ACC112 (cell line): ENCODE measurements at regions not wholly inside any gene's neighbourhood (a gene's known extent, or its start where the extent isn't known, plus 50 kb on each side); places are given as distances from the start of the nearest gene placed in this dataset.
"Not testable (repeated sequence)": the region's sequence is repeated elsewhere in the genome, so short reads cannot be mapped to it uniquely, and the experiment has no call there.

Experiments
- H2AFZ ChIP-seq: fragments of 200-600 bp; sonication (generic); one replicate; pipeline ENCODE4 v1.6.0; 2017; ENCODE audit warnings: antibody characterized with exemption, low read length; ENCODE audit not compliant: unreplicated experiment
- H3K27ac ChIP-seq: fragments of 200-600 bp; sonication (generic); 2 replicates; pipeline ENCODE4 v1.5.1; 2014; ENCODE audit warnings: low read depth, mild to moderate bottlenecking, antibody characterized with exemption, low read length, moderate library complexity
- H3K27me3 ChIP-seq: fragments of 200-600 bp; sonication (generic); 2 replicates; pipeline ENCODE4 v1.6.1; 2014; ENCODE audit warnings: mild to moderate bottlenecking, antibody characterized with exemption, low read length, moderate library complexity, mixed read lengths; ENCODE audit not compliant: insufficient read depth
- H3K36me3 ChIP-seq: fragments of 200-600 bp; sonication (generic); 2 replicates; pipeline ENCODE4 v1.6.1; 2016; ENCODE audit warnings: mild to moderate bottlenecking, antibody characterized with exemption, low read length, moderate library complexity, mixed read lengths; ENCODE audit not compliant: insufficient read depth
- H3K4me1 ChIP-seq: fragments of 200-600 bp; sonication (generic); one replicate; pipeline ENCODE4 v1.6.1; 2016; ENCODE audit warnings: low read length, mixed read lengths; ENCODE audit not compliant: insufficient read depth, unreplicated experiment, control insufficient read depth
- H3K4me3 ChIP-seq: fragments of 200-600 bp; sonication (generic); 2 replicates; pipeline ENCODE4 v1.5.1; 2014; ENCODE audit warnings: mild to moderate bottlenecking, low read depth, low read length
- H3K79me2 ChIP-seq: fragments of 200-600 bp; sonication (generic); one replicate; pipeline ENCODE4 v1.6.0; 2016; ENCODE audit warnings: low read length; ENCODE audit not compliant: control insufficient read depth, unreplicated experiment, insufficient read depth

DNA sequence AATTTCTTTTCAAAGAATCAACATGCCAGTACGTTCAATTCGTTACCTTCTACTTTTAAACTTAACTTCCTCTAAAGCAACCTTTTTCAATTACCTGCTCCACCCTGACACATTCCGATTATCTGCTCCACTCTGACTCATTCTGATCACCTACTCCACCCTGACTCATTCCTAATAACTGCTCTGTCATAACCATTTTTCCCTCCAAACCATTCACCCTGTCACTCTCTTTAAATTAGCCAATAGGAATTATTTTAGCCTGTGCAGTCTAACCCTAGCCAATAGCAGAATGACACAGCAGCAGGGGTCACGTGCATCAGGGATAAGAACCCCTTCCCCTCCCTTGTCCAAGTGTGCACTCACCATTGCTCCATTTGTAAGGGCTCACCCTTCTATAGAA lies 557.4 kb upstream of the EYS start:
- Histone ChIP-seq H3K27me3 (no peaks in the 10 kb centered on the region), H3K27ac (no peak overlapping the region), H3K36me3 (no peaks in the 10 kb centered on the region), H3K79me2 (no peaks in the 10 kb centered on the region), H3K4me1 (no peaks in the 10 kb centered on the region), H2AFZ (no peak overlapping the region), H3K4me3 (no peak overlapping the region)

GRCh38 chr6:66258731-66259487 lies 551.9 kb upstream of the EYS start:
- H3K36me3 ChIP-seq, H3K4me3 ChIP-seq, H2AFZ ChIP-seq, H3K27me3 ChIP-seq, H3K79me2 ChIP-seq, H3K4me1 ChIP-seq, H3K27ac ChIP-seq: not testable (repeated sequence)

- no peak overlapping the region for H2AFZ ChIP-seq
- H3K4me1 ChIP-seq, result no peaks in the 10 kb centered on the region
- no peak overlapping the region for H3K4me3 ChIP-seq
- no peaks in the 10 kb centered on the region for H3K36me3 ChIP-seq
- H3K79me2 ChIP-seq, result no peaks in the 10 kb centered on the region
- H3K27me3 ChIP-seq, result no peaks in the 10 kb centered on the region
- no peak overlapping the region for H3K27ac ChIP-seq
Observed at GRCh38 chr6:66245231-66245630, 538.2 kb upstream of the EYS start.

DNA sequence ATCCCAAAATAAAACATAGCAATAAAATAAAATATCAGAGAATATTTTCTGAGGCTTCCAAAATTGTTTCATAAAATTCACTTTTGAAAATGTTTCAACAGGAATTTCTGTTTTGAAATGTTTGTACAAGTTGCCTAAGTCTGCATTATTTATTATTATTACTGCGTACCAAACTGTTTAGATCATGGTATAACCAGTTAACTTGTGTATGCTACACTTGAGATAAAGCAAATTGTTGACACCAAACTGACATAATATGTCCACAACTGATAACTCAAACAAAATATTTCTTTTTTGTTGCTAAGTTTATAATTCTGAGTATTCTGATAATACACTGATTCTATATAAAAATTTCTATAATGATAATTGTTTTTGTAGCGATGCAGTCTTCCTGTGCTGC lies 531.8 kb upstream of the EYS start:
- Histone ChIP-seq H3K27me3 (no peaks in the 10 kb centered on the region), H3K4me3 (no peak overlapping the region), H3K36me3 (no peaks in the 10 kb centered on the region), H3K4me1 (no peaks in the 10 kb centered on the region), H3K27ac (no peak overlapping the region), H2AFZ (no peak overlapping the region), H3K79me2 (no peaks in the 10 kb centered on the region)

- no peaks in the 10 kb centered on the region for H3K36me3 ChIP-seq
- no peak overlapping the region for H2AFZ ChIP-seq
- H3K27ac ChIP-seq, result no peak overlapping the region
- no peaks in the 10 kb centered on the region for H3K27me3 ChIP-seq
- no peak overlapping the region for H3K4me3 ChIP-seq
- H3K4me1 ChIP-seq, result no peaks in the 10 kb centered on the region
- H3K79me2 ChIP-seq, result no peaks in the 10 kb centered on the region
Observed at GRCh38 chr6:66232890-66233289, 525.9 kb upstream of the EYS start.

- no peaks in the 10 kb centered on the region for H3K36me3 ChIP-seq
- H3K27ac ChIP-seq, result no peak overlapping the region
- no peaks in the 10 kb centered on the region for H3K27me3 ChIP-seq
- no peaks in the 10 kb centered on the region for H3K79me2 ChIP-seq
- H2AFZ ChIP-seq, result no peak overlapping the region
- no peak overlapping the region for H3K4me3 ChIP-seq
- no peaks in the 10 kb centered on the region for H3K4me1 ChIP-seq
Observed at GRCh38 chr6:66230591-66230990, 523.6 kb upstream of the EYS start.

GRCh38 chr6:66226109-66226508 lies 519.1 kb upstream of the EYS start:
- H3K27ac ChIP-seq, result no peak overlapping the region
- H3K4me3 ChIP-seq, result no peak overlapping the region
- H3K4me1 ChIP-seq, result no peaks in the 10 kb centered on the region
- H2AFZ ChIP-seq, result no peak overlapping the region
- no peaks in the 10 kb centered on the region for H3K36me3 ChIP-seq
- H3K27me3 ChIP-seq, result no peaks in the 10 kb centered on the region
- no peaks in the 10 kb centered on the region for H3K79me2 ChIP-seq

DNA sequence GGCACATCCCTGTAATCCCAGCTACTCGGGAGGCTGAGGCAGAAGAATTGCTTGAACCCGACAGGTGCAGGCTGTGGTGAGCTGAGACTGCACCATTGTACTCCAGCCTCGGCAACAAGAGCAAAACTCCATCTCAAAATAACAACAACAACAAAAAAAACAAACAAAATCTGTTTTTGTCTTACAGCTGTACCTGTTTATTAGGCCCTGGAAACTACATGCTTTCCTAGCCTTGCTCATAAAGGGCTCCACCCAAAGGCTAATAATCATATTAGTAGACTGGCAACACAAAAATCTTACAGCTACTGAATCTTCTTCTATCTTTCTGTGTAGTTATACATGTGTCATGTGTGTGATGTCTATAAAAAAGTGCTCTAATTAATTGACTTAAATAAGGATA lies 503.9 kb upstream of the EYS start:
- Histone ChIP-seq H3K79me2 (no peaks in the 10 kb centered on the region), H3K4me3 (no peak overlapping the region), H3K27me3 (no peaks in the 10 kb centered on the region), H2AFZ (no peak overlapping the region), H3K4me1 (no peaks in the 10 kb centered on the region), H3K36me3 (no peaks in the 10 kb centered on the region), H3K27ac (no peak overlapping the region)

GRCh38 chr6:66200390-66200789 lies 493.4 kb upstream of the EYS start:
- Histone ChIP-seq H3K4me3 (no peak overlapping the region), H3K27ac (no peak overlapping the region), H3K4me1 (no peaks in the 10 kb centered on the region), H2AFZ (no peak overlapping the region), H3K27me3 (no peaks in the 10 kb centered on the region), H3K79me2 (no peaks in the 10 kb centered on the region), H3K36me3 (no peaks in the 10 kb centered on the region)

- no peak overlapping the region for H2AFZ ChIP-seq
- no peaks in the 10 kb centered on the region for H3K27me3 ChIP-seq
- H3K36me3 ChIP-seq, result no peaks in the 10 kb centered on the region
- no peaks in the 10 kb centered on the region for H3K4me1 ChIP-seq
- no peaks in the 10 kb centered on the region for H3K79me2 ChIP-seq
- H3K4me3 ChIP-seq, result no peak overlapping the region
- H3K27ac ChIP-seq, result no peak overlapping the region
Observed at GRCh38 chr6:66199171-66199570, 492.1 kb upstream of the EYS start.

- no peaks in the 10 kb centered on the region for H3K27me3 ChIP-seq
- no peaks in the 10 kb centered on the region for H3K36me3 ChIP-seq
- no peak overlapping the region for H3K4me3 ChIP-seq
- no peaks in the 10 kb centered on the region for H3K79me2 ChIP-seq
- H3K27ac ChIP-seq, result no peak overlapping the region
- no peaks in the 10 kb centered on the region for H3K4me1 ChIP-seq
- no peak overlapping the region for H2AFZ ChIP-seq
Observed at GRCh38 chr6:66198062-66198624, 491.1 kb upstream of the EYS start.
